ENCODE measurements at regions not wholly inside any gene's neighbourhood (a gene's known extent, or its start where the extent isn't known, plus 50 kb on each side); places are given as distances from the start of the nearest gene placed in this dataset.

DNA sequence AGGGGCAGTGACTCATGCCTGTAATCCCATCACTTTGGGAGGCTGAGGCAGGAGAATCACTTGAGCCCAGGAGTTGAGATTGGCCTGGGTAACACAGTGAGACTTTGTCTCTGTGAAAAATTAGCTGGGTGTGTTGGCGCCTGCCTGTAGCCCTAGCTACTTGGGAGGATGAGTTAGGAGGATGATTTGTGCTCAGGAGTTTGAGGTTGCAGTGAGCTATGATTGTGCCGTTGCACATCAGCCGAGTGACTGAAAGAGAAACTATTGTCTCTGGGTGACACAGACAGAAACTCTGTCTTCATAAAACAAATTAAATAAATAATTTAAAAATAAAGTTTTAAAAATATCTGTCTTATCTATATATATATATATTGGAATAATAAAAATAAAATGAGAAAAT is 1844.6 kb upstream of the PIK3C3 start:
- dilution Hi-C loops (cut with MboI; ENCODE audit: extremely low pct_ligation_motif_present, low sequenced_read_pairs): no loop called here

DNA sequence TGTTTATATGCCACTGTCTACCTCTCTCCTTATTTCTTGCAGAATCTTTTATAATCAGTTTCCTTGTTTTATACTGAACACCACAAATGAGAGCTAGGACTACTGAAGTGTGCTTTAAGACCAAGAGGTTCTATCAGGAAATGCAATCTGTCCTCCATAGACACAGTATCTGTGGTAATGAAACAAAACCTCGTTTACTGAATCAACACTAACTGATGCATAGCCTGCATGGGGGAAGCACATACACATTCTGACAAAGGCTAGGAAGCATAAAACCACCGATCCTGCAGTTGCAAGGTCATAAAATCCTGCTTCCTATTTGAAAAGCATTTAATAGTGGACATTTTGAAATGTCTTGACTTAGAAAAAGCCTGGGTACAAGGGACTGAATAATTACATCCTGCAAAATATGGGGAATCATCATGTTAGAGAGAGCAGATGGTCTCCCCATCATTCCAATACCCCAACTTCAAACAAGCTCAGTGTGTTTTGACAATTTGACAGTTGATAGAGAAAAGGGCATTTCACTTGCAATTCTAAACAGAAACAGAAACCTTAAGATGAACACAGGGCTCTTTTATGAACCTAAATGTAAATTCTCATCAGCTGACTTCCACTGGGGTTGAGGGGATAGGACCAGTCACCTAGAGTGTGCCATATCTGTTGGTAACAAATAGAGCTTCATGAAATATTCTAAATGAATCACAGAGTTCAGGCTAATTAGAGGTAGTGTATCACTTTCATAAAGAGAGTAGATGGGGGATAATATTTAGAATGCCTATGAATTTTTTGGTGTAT is 1845.6 kb upstream of the PIK3C3 start:
- Histone ChIP-seq H3K79me2 (ENCODE audit: control insufficient read depth, insufficient read depth, low read length) (no peaks in the 10 kb centered on the region), H3K4me2 (ENCODE audit: insufficient read depth, low read length) (no peak overlapping the region), H3K4me1 (ENCODE audit: control insufficient read depth, extremely low read depth, insufficient read depth, low read length) (no peaks in the 10 kb centered on the region), H2AFZ (ENCODE audit: low read depth, low read length) (no peak overlapping the region), H3K27ac (ENCODE audit: insufficient read depth, low read depth, low read length) (no peak overlapping the region), H3K36me3 (ENCODE audit: control insufficient read depth in 2 of 2, extremely low read depth in 1 of 2, insufficient read depth in 2 of 2, low read length in 2 of 2) (no peaks in the 10 kb centered on the region), H3K9me1 (replicated peaks; ENCODE audit: control insufficient read depth, extremely low read depth, insufficient read depth, low read length) (no peaks in the 10 kb centered on the region), H3K27me3 (ENCODE audit: control insufficient read depth in 2 of 2, insufficient read depth in 2 of 2, low read length in 2 of 2) (no peaks in the 10 kb centered on the region), H4K20me1 (replicated peaks; ENCODE audit: control insufficient read depth, extremely low read depth, insufficient read depth, low read length) (no peaks in the 10 kb centered on the region), H3K4me3 (replicated peaks in 1 of 3; ENCODE audit: insufficient read depth in 1 of 3, low read depth in 1 of 3, low read length in 3 of 3) (no peak overlapping the region), H3K9me3 (replicated peaks; ENCODE audit: control insufficient read depth, insufficient read depth, low read length) (no peaks in the 10 kb centered on the region), H3K9ac (replicated peaks; ENCODE audit: extremely low read depth, insufficient read depth, low read length) (no peak overlapping the region)
- ChIA-PET CTCF (no interaction called here), POLR2A (no interaction called here)
- no peak for FAIRE-seq
- TF ChIP-seq EZH2 (IDR thresholded peaks at IDR 0.05; ENCODE audit: borderline replicate concordance, low read depth, low read length, severe bottlenecking): no peak
- TF ChIP-seq FOS (IDR thresholded peaks at IDR 0.05; ENCODE audit: borderline replicate concordance, insufficient read depth, low read length): no peak
- TF ChIP-seq, protein P1, sequence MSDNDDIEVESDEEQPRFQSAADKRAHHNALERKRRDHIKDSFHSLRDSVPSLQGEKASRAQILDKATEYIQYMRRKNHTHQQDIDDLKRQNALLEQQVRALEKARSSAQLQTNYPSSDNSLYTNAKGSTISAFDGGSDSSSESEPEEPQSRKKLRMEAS (IDR thresholded peaks at IDR 0.05; ENCODE audit: insufficient read depth, insufficient read length): no peak
- TF ChIP-seq, protein P2, sequence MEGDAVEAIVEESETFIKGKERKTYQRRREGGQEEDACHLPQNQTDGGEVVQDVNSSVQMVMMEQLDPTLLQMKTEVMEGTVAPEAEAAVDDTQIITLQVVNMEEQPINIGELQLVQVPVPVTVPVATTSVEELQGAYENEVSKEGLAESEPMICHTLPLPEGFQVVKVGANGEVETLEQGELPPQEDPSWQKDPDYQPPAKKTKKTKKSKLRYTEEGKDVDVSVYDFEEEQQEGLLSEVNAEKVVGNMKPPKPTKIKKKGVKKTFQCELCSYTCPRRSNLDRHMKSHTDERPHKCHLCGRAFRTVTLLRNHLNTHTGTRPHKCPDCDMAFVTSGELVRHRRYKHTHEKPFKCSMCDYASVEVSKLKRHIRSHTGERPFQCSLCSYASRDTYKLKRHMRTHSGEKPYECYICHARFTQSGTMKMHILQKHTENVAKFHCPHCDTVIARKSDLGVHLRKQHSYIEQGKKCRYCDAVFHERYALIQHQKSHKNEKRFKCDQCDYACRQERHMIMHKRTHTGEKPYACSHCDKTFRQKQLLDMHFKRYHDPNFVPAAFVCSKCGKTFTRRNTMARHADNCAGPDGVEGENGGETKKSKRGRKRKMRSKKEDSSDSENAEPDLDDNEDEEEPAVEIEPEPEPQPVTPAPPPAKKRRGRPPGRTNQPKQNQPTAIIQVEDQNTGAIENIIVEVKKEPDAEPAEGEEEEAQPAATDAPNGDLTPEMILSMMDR (IDR thresholded peaks at IDR 0.05; ENCODE audit: extremely low read depth in 1 of 2, insufficient read depth in 1 of 2, low read depth in 1 of 2, low read length in 2 of 2): no peak
- dilution Hi-C loops (cut with MboI; ENCODE audit: extremely low pct_ligation_motif_present, low sequenced_read_pairs) (no loop called here), intact Hi-C loops (cut with micrococcal nuclease) (no loop called here)
- BruUV-seq (replicated peaks): no TSS peak
- no peak for DNase-seq (ENCODE audit: low read depth, low spot score)

More for the DNA sequence above, 1844.6 kb upstream of the PIK3C3 start:
- H3K4me2 ChIP-seq (ENCODE audit: insufficient read depth, low read length): no peak overlapping the region
- DNase-seq (ENCODE audit: low read depth, low spot score) (no peak), FAIRE-seq (no peak)
- H2AFZ ChIP-seq (ENCODE audit: low read depth, low read length): no peak overlapping the region
- no peaks in the 10 kb centered on the region for H3K4me1 ChIP-seq (ENCODE audit: control insufficient read depth, extremely low read depth, insufficient read depth, low read length)
- no peaks in the 10 kb centered on the region for H3K36me3 ChIP-seq (ENCODE audit: control insufficient read depth in 2 of 2, extremely low read depth in 1 of 2, insufficient read depth in 2 of 2, low read length in 2 of 2)
- no TSS peak for BruUV-seq (replicated peaks)
- no peak for TF ChIP-seq GATA2 (IDR thresholded peaks at IDR 0.05; ENCODE audit: insufficient read depth, insufficient read length, low read depth, low read length)
- no peak overlapping the region for H3K9ac ChIP-seq (replicated peaks; ENCODE audit: extremely low read depth, insufficient read depth, low read length)
- H3K27ac ChIP-seq (ENCODE audit: insufficient read depth, low read depth, low read length): no peak overlapping the region
- no peaks in the 10 kb centered on the region for H4K20me1 ChIP-seq (replicated peaks; ENCODE audit: control insufficient read depth, extremely low read depth, insufficient read depth, low read length)
- ChIA-PET POLR2A (no interaction called here), CTCF (no interaction called here)
- no peak overlapping the region for H3K4me3 ChIP-seq (replicated peaks in 1 of 3; ENCODE audit: insufficient read depth in 1 of 3, low read depth in 1 of 3, low read length in 3 of 3)
- H3K9me1 ChIP-seq (replicated peaks; ENCODE audit: control insufficient read depth, extremely low read depth, insufficient read depth, low read length): no peaks in the 10 kb centered on the region
- H3K79me2 ChIP-seq (ENCODE audit: control insufficient read depth, insufficient read depth, low read length): no peaks in the 10 kb centered on the region
- H3K27me3 ChIP-seq (ENCODE audit: control insufficient read depth in 2 of 2, insufficient read depth in 2 of 2, low read length in 2 of 2): no peaks in the 10 kb centered on the region
- no peaks in the 10 kb centered on the region for H3K9me3 ChIP-seq (replicated peaks; ENCODE audit: control insufficient read depth, insufficient read depth, low read length)
- intact Hi-C loops (cut with micrococcal nuclease): no loop called here

Measured in endothelial cell of umbilical vein (primary cell).